ENCODE measurements at regions not wholly inside any gene's neighbourhood (a gene's known extent, or its start where the extent isn't known, plus 50 kb on each side); places are given as distances from the start of the nearest gene placed in this dataset.
"Not testable (repeated sequence)": the region's sequence is repeated elsewhere in the genome, so short reads cannot be mapped to it uniquely, and the experiment has no call there.

DNA sequence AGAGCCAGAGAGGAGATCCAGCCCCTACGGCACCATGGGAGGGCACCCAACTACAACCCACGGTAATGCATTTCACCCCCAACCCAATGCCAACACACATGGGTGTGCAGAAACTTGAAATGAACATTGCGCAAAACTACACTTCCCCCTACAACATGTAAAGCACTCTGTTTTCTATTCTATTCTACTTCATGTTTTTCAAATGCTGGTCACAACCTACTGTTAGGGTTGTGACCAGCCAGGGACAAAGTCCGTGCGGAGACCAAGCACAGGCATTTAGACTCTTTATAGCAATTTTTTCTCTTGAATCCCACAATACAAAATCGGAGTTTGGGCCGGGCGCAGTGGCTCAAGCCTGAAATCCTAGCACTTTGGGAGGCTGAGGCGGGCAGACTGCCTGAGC lies 90.6 kb downstream of the MRPL14 start:
- no peak for DNase-seq

DNA sequence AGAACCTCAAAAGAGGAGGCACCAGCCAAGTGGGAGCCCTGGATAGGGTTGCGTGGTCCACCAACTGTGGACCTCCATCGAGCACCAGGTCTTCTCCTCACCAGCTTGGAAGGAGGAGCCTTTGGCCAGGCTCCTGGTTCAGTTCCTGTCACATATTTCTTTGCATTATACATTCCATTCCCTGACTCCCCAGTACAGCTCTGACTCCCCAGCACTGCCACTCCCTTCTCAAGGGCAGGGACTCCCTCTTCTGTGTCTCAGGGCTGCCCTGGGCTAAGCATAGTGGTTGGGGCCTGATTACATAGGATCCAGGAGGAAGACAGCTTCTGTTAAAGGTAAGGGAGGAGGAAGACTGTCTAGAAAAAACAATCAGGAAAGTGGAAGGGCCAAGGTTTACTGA lies 91.1 kb downstream of the MRPL14 start:
- DNase-seq = no peak

DNA sequence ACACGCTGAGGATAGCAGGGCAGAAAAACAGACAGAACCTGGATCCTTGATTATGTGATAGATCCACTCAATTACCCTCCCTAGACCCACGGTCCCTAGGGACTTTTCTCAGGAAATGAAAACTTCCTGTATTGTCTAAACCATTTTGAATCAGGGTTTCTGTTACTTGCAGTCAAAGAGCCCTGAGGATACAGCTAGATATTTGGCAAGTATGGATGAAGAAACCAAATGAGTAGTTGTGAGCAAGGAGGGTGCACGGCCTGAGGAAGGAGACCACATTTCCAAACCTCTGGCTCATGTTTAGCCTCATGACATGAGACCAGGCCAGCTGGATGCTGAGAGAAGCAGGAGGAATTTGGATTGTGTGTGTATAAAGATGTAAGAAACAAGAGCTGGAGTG lies 91.6 kb downstream of the MRPL14 start:
- no peak for DNase-seq

GRCh38 chr6:44034931-44035345 lies 92.3 kb downstream of the MRPL14 start:
- DNase-seq = no peak

DNA sequence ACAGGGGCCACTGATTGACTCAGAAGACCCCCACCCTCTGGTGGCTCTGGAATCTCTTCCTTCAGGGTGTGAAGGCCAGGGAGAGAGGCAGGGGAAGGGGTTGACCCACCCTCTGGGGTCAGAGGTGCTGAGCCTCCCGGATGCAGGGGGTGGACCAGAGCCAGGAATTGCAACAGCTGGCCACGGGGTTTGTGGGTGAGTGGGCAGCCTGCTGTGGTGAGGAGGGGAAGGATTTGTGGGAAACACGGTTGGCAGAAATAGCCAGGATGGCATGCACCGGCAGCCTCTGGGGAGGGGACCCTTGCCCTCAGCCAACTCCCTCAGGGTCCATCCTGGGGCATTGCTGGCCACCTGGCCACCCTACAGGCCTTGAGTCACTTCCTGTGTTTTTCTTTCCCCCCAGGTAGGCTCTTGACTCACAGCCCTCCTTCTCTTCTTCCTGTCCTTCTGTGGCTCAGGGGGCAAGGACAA lies 92.8 kb downstream of the MRPL14 start:
- no peak for DNase-seq

GRCh38 chr6:44030812-44031454 lies 96.3 kb downstream of the MRPL14 start:
- no peak for DNase-seq

- no peak for DNase-seq
Measured at GRCh38 chr6:44029444-44030185, 97.6 kb downstream of the MRPL14 start.

DNA sequence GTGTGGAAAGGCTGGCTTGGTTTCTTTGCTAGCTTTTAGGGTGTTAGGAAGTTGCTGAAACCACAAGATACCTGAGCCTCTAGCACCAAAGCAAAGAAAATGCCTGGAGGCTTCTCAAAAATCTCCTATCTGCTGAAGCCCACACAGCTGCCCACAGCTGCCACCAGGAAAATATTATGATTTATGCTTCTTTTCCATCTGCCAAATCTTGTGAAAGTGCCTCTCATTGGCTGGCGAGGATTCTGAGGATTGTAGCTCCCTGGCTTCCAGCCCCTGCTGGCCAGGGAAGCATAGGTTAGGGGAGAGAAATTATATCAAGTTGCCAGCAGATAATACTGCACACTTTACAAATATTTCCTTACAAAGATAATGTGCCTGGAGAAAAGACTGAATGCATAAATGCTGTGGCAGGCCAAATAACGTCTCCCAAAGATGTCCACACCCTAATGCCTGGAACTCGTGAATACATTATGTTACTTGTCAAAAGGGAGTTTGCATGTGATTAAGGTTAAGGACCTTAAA lies 98.4 kb downstream of the MRPL14 start:
- DNase-seq = no peak

GRCh38 chr6:44025226-44025625 lies 102.0 kb downstream of the MRPL14 start:
- DNase-seq = no peak

- no peak for DNase-seq
Measured at GRCh38 chr6:44024574-44025219, 102.6 kb downstream of the MRPL14 start.

DNA sequence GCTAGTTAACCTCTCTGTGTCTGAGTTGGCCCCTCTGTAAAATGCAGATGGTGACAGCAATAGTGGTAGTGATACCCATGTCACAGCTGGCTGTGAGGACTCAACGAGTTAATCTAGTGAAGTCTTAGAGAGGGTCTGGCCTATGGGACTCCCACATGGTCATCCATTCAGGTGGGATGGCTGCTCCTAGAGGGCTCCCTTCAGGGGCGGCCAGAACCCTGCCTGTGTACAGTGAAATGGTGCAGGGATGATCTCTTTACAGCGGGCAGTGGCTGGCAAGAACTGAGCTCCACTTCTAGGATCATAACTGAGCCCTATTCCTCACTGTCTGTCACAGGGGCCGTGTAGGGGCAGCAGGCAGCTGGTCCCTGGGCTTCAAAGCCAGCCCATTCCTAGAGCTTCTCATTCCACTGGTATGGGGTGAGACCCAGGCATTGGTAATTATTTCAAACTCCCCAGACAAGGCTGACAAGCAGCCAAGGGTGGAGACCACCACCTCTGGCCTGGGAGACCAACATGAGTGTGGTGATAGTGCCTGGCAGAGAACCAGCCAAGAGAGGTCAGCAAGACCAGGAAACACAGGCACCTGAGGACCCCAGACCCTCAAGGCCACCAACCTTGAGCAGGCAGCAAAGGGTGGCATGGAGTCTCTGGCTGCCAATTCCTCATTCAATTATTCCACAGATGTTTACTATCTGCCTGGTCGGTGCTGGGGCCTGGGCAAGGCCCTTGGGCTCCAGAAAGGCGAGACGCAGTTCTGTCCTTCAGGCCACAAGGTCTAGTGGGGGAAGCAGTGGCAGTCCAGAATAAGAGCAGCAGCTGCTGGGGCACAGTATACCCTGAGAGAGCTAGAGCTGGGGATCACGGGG lies 103.4 kb downstream of the MRPL14 start:
- no peak for DNase-seq

GRCh38 chr6:44022671-44023352 lies 104.4 kb downstream of the MRPL14 start:
- DNase-seq = no peak

- no peak for DNase-seq
Measured at GRCh38 chr6:44022296-44022661, 105.0 kb downstream of the MRPL14 start.

DNA sequence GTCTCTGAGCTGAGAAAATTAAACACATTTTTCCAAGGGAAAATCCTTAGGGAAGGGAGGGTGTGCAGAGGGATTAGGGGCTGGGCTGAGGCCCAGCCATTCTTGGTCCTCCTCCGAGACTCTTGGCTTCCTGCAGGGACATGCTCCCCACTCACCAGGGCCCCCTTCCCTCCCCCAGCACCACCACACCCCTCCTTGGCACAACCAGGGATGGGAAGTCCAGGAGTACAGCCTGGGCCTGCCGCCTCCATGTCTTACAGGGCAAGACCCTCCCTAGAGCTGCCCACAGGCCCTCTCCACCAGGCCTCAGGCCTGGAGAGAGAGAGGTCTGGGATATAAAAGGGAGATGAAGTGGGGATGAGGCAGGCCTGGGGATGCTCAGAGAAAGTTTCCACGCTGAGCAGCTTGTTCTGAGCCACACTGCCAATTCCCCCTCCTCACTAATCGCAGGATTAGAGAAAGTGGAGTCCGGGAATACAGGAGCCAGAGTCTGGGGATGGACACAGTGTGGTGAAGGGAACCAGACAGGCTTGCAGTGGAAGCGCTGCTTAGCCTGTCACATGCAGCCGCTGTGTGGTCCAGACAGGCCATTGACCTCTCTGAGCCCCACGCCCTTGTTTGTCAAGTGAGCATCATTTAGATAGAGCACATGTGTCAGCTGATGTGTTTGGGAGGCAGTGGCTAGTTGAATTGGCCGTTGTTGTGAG lies 105.5 kb downstream of the MRPL14 start:
- no peak for DNase-seq

DNA sequence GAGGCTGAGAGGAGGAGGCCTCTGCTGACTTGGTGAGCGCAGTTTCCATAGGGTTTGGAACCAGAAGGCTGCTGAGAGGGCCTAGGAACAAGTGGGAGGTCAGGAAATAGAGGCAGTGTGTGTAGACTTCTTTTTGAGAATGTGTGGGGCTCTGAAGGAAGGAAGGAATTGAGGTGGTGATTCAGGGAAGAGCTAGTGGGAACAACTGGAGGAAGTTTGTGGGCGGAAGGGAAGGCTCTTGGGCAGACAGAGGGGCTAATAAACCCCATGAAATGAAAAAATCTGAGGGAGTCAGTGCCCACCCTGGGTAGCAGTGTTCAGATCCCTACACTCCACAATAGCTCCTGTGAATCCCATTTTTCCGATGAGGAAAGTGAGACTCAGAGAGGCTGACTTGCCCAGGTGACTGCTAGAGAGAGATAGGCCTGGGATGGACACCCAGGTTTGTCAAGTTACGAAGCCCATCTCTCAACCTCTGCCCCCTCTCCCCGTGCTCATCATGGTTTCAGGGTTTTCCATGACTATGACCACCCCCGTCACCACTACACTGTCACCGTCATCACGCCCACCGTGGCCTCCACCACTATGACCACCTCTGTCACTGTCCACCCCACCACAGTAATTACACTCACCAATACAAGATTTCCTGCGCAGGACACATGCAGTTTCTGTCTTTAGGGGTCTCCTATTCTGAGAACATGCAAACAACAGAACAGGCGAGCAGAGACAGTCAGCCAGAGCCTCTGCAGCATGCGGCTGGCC lies 106.4 kb downstream of the MRPL14 start:
- DNase-seq = no peak

DNA sequence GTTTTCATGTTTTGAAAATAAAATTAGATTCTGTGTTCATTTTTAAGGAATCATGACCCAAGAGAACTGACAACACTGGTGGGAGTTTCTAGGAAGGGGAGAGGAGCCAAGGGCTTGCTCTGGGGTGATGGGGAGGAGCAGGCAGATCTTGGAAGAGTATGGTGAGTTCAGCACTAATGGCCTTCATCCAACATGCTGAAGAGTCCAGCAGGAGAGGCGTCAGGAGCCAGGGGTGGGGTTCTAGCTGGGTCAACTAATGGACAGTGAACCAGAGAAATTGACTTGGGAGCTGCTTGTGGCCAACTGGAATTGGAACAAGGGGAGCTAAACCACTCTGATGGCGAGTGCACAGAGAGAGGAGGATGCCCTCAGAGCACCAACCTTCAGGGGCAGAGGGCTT lies 107.1 kb downstream of the MRPL14 start:
- no peak for DNase-seq

DNA sequence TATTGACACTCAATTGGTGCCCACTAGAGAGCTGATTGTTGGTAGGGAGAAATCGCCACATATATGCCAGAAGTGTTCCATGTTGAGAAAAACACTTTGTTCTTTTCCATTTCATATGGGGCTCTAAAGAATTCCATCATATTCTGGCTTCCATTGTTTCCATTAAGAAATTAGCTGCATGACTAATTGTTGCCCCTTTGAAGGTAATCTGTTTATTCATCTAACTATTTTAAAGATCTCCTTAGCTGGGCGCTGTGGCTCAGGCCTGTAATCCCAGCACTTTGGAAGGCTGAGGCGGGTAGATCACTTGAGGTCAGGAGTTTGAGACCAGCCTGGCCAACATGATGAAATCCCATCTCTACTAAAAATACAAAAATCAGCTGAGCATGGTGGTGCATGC lies 109.9 kb downstream of the MRPL14 start:
- DNase-seq = not testable (repeated sequence)

DNA sequence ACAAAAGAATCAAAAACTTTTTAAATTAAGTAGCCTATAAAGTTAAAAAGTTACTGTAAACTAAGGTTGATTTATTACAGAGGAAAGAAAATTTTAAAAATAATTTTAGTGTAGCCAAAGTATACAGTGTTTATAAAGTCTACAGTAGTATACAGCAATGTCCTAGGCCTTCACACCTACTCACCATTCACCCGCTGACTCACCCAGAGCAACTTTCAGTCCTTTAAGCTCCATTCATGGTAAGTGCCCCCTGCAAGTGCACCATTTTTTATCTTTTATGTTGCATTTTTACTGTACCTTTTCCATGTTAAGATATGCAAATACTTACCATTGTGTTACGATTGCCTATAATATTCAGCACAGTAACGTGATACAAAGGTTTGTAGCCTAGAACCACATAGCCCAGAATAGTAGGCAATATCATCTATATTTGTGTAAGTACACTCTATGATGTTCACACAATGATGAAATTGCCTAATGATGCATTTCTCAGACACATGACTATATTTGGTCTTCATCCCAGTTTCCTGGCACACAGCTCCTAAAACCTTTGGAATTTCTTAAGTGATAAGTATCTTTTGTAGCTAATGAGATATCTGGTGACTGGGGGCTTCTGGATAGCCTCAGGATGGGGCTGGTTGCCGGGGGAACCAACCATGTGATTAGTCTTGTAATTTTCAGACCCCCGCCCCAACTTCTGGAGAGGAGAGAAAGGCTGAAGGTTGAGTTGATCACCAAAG lies 111.0 kb downstream of the MRPL14 start:
- no peak for DNase-seq

GRCh38 chr6:44012078-44012493 lies 115.2 kb downstream of the MRPL14 start:
- no peak for DNase-seq

GRCh38 chr6:44011350-44011920 lies 115.8 kb downstream of the MRPL14 start:
- DNase-seq = no peak

All from activated T-cell treated with anti-CD3 and anti-CD28 coated beads for 4 hours (primary cell).